IPS DF 6.9 (cell line): ENCODE measurements at regions not wholly inside any gene's neighbourhood (a gene's known extent, or its start where the extent isn't known, plus 50 kb on each side); places are given as distances from the start of the nearest gene placed in this dataset.

Source experiments
- DNase-seq: peaks from one replicate; pipeline ENCODE4 v3.0.0-alpha.2; 2013; ENCODE audit warnings: low read depth, low spot score
- H3K27ac ChIP-seq: one replicate; pipeline ENCODE4 v1.5.1; 2013; ENCODE audit warnings: low read length, control low read depth
- H3K27me3 ChIP-seq: 2 replicates; pipeline ENCODE4 v1.6.1; 2013; ENCODE audit warnings: mild to moderate bottlenecking, low read length; ENCODE audit not compliant: control insufficient read depth, insufficient read depth
- H3K36me3 ChIP-seq: 2 replicates; pipeline ENCODE4 v1.6.1; 2013; ENCODE audit warnings: low read length; ENCODE audit not compliant: control insufficient read depth, insufficient read depth
- H3K4me1 ChIP-seq: 2 replicates; pipeline ENCODE4 v1.6.1; 2013; ENCODE audit warnings: low read length; ENCODE audit not compliant: control insufficient read depth, insufficient read depth
- H3K4me3 ChIP-seq: 2 replicates; pipeline ENCODE4 v1.5.1; 2013; ENCODE audit warnings: mild to moderate bottlenecking, low read length
- H3K9me3 ChIP-seq: 2 replicates; pipeline ENCODE4 v1.6.1; 2013; ENCODE audit warnings: low read length, inconsistent platforms; ENCODE audit not compliant: control insufficient read depth, insufficient read depth
- WGBS: extraction: QIAGEN DNeasy Blood & Tissue Kit; methylation state at CpG from one replicate; pipeline ENCODE4 v1.1.7; 2013; ENCODE audit warnings: mixed read lengths, missing lambda C conversion rate; ENCODE audit not compliant: insufficient read length, insufficient coverage; 5-methylcytosine and 5-hydroxymethylcytosine counted together

DNA sequence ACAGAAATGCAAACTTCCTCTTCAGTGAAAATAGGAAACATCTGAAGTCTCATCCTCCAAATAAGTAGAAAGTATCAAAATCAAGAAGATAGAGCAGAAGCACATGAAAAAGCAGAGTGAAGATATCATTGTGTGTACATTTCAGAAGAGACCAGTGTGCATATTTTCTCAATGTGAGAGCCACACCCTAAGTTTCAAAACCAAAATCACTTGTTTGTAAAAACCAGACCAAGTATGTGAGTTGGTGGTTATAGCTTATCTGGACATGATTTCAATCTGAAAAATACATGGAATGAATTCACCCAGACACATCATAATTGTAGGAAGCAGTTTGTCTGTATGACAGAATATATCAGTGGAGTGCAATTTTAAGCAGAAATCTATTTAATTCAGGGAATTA, 536.0 kb downstream of the JRKL start:
- Histone ChIP-seq H3K9me3 (no peaks in the 10 kb centered on the region), H3K4me1 (no peaks in the 10 kb centered on the region), H3K4me3 (no peak overlapping the region), H3K27ac (no peak overlapping the region), H3K27me3 (no peaks in the 10 kb centered on the region), H3K36me3 (no peaks in the 10 kb centered on the region)
- no peak for DNase-seq

DNA sequence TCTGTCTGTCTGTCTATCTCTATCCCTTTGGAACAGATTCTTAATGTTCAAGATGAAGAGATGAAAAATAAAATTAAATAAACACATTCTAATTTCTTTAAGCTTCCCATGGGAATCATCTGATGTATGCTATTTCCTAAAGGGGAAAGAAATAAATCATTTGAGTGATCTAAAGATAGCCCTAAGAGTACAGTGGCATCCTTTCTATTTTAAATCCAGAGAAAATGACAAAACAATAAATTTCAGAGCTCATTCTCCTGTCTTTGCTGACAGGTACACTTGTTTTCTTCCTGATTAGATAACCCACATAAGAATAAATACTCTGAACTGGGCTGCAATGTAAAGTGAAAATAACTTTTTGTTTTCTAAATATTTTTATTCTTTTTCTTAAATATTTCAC, 550.4 kb downstream of the JRKL start:
- H3K27ac ChIP-seq, result no peak overlapping the region

DNA sequence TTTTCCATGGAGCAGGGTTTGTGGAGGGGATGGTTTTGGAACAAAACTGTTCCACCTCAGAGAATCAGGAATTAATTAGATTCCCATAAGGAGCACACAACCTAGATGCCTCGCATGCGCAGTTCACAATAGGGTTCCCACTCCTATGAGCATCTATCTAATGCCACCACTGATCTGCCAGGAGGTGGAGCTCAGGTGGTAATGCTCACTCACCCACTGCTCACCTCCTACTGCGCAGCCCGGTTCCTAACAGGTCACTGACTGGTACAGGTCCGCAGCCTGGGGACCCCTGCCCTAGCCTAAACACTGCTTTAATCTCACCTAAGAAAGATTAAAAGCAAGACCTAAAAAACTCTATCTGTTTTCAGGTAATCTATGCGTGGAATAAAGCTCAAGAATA, 553.0 kb downstream of the JRKL start:
- no peak for DNase-seq
- Histone ChIP-seq H3K4me1 (no peaks in the 10 kb centered on the region), H3K27ac (no peak overlapping the region), H3K36me3 (no peaks in the 10 kb centered on the region), H3K4me3 (no peak overlapping the region), H3K9me3 (no peaks in the 10 kb centered on the region), H3K27me3 (no peaks in the 10 kb centered on the region)
- WGBS, result no CpG with 5 or more reads among the region's 6 CpGs

More for the DNA sequence above, 550.4 kb downstream of the JRKL start:
- DNase-seq, result no peak
- Histone ChIP-seq H3K9me3 (no peaks in the 10 kb centered on the region), H3K4me1 (no peaks in the 10 kb centered on the region), H3K36me3 (no peaks in the 10 kb centered on the region), H3K4me3 (no peak overlapping the region), H3K27me3 (no peaks in the 10 kb centered on the region)

DNA sequence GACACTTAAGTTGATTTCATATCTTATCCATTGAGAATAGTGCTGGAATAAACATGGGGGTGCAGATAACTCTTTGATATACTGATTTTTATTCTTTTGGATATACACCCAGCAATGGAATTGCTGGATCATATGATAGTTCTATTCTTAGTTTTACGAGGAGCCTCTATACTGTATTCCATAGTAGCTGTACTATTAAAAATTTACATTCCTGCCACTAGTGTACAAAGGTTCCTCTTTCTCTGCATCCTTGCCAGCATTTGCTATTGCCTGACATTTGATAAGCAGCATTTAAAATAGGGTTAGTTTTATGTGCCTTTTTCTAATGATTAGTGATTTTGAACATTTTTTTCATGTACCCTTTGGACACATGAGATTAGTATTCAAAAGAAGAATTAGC, 554.2 kb downstream of the JRKL start:
- H3K4me3 ChIP-seq, result no peak overlapping the region
- no peak overlapping the region for H3K27ac ChIP-seq
- H3K36me3 ChIP-seq, result no peaks in the 10 kb centered on the region
- DNase-seq, result no peak
- no peaks in the 10 kb centered on the region for H3K4me1 ChIP-seq
- WGBS, result no CpG with 5 or more reads among the region's 1 CpG
- H3K9me3 ChIP-seq, result no peaks in the 10 kb centered on the region
- H3K27me3 ChIP-seq, result no peaks in the 10 kb centered on the region

DNA sequence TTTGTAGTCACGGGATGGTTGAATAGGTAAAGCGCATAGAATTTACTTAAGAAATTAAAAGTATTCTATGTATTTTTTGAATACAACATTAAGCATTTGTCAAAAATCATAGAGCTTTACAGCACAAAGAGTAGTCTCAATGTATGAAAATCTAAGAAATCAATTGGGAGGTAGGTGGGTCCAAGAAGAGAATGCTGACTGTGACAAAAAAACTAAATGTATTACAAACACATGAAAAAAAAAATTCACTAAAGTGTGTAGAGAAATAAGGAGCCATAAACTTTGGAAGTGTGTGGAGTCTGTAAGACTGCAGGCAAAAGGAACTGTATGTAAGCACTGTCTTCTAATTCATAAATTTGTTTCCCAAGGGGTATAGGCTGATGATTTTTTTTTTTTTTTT, 558.3 kb downstream of the JRKL start:
- DNase-seq, result no peak
- Histone ChIP-seq H3K27me3 (no peaks in the 10 kb centered on the region), H3K36me3 (no peaks in the 10 kb centered on the region), H3K4me3 (no peak overlapping the region), H3K4me1 (no peaks in the 10 kb centered on the region), H3K9me3 (no peaks in the 10 kb centered on the region), H3K27ac (no peak overlapping the region)
- no CpG with 5 or more reads among the region's 2 CpGs for WGBS

DNA sequence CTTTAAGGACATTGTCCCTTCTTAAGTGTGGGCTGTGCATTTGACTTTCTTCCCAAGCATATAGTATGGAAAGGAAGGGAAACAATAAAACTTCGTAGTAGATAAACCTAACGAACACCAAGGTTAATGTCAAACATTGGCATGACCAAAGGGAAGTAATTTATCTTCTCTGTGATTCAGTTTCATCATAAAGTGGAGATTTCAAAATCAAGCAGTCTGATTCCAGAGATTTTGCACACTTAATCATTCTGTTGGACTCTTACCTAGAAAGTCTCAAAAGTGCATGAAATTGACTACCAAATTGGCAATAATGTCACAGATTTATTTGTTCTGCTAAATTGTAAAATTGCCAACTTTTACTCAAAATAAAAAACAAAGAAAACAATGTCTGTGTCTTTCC, 559.7 kb downstream of the JRKL start:
- no peaks in the 10 kb centered on the region for H3K27me3 ChIP-seq
- H3K9me3 ChIP-seq, result no peaks in the 10 kb centered on the region
- no peaks in the 10 kb centered on the region for H3K4me1 ChIP-seq
- no peaks in the 10 kb centered on the region for H3K36me3 ChIP-seq
- DNase-seq, result no peak
- no peak overlapping the region for H3K4me3 ChIP-seq
- WGBS, result no CpG with 5 or more reads among the region's 2 CpGs
- H3K27ac ChIP-seq, result no peak overlapping the region

DNA sequence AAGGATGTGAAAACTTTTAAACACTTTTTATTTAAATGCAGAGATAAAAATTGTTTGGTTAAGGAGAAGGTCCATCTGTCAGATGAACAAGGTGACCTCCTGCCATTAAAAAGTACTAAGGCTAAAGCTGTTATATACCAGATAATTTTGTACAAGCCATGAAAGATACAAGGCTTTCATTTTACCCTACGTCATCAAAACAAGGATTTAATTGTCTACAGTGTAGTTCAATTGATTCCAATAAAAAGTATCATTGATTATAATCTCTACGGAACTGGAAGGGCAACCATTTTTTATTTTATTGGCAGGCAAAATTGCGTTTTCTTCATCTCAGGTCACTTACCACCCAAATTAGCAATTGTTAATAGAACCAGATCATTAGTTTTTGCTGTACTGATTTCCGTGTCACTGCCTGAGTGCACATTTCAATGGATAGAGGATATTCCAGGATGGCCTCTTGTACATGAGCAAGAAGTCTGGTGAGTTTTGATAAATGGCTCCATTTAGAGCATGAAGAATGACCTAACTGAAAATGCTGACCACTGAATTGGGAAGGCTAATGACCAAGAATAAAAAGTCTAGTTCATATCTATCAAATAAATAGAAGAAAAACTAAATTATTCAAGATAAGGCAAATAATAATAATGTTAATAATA, 564.9 kb downstream of the JRKL start:
- WGBS, result no CpG with 5 or more reads among the region's 4 CpGs
- H3K4me3 ChIP-seq, result no peak overlapping the region
- no peak for DNase-seq
- H3K36me3 ChIP-seq, result no peaks in the 10 kb centered on the region
- no peaks in the 10 kb centered on the region for H3K4me1 ChIP-seq
- no peaks in the 10 kb centered on the region for H3K9me3 ChIP-seq
- H3K27me3 ChIP-seq, result no peaks in the 10 kb centered on the region
- no peak overlapping the region for H3K27ac ChIP-seq

DNA sequence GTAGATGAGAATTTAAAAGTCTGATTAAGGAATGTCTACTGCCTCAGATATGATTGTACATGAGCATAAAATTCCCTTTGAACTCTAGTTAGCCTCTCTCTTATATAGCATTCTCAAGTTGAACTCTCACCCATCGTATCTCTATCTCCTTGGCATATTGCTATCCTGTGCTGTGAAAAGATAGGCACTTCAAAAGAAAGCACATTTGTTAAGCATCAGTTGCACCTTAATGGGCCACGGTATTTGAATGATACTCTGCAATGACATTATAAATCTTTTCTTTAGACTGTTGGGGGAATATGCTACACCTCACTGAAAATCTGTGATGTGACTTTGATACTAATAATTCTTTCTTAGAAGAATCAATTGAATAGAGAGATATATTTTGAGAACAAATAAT, 570.7 kb downstream of the JRKL start:
- no peak overlapping the region for H3K27ac ChIP-seq
- no peaks in the 10 kb centered on the region for H3K9me3 ChIP-seq
- no peaks in the 10 kb centered on the region for H3K36me3 ChIP-seq
- no peaks in the 10 kb centered on the region for H3K4me1 ChIP-seq
- H3K4me3 ChIP-seq, result no peak overlapping the region
- WGBS, result no CpG with 5 or more reads among the region's 2 CpGs
- no peaks in the 10 kb centered on the region for H3K27me3 ChIP-seq
- no peak for DNase-seq

DNA sequence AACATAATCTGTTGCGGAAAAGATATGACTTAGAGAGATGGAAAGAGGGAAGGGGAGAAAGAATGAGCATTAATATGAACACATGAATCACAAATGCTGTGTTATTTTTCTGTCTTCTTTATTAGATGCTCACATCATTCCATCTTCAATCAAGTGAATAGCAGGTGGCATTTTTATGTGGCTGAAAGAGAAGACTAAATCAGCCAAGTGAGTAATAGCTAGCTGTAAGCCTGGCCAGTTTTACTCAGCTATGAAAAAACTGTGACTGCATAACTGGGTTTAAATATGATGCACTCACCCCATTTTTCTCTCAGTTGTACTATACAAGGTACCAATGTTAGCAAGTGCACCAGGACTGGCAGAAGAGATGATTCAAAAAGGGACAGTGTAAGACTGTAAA, 571.1 kb downstream of the JRKL start:
- Histone ChIP-seq H3K9me3 (no peaks in the 10 kb centered on the region), H3K4me1 (no peaks in the 10 kb centered on the region), H3K36me3 (no peaks in the 10 kb centered on the region), H3K27ac (no peak overlapping the region), H3K27me3 (no peaks in the 10 kb centered on the region), H3K4me3 (no peak overlapping the region)
- DNase-seq, result no peak
- no CpG with 5 or more reads among the region's 1 CpG for WGBS

DNA sequence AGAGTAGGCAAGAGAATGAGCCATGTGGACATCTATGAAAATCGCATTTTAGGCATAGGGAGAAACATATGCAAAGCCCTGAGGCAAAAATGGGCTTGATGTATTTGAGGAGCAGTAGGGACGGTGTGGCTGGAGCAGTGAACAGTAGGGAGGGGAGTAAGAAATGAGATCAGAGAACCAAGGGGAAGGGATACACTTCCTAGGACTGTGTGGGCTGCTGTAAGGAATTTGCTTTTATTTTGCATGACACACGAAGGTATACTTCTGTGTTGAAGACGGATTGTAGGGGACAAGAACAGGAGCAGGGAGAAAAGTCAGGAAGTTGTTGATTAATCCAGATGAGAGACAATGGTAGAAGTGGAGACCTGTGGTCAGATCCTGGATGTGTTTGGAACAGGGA, 572.1 kb downstream of the JRKL start:
- Histone ChIP-seq H3K27ac (no peak overlapping the region), H3K9me3 (no peaks in the 10 kb centered on the region), H3K36me3 (no peaks in the 10 kb centered on the region), H3K4me1 (no peaks in the 10 kb centered on the region), H3K4me3 (no peak overlapping the region), H3K27me3 (no peaks in the 10 kb centered on the region)
- no peak for DNase-seq
- no CpG with 5 or more reads among the region's 4 CpGs for WGBS

DNA sequence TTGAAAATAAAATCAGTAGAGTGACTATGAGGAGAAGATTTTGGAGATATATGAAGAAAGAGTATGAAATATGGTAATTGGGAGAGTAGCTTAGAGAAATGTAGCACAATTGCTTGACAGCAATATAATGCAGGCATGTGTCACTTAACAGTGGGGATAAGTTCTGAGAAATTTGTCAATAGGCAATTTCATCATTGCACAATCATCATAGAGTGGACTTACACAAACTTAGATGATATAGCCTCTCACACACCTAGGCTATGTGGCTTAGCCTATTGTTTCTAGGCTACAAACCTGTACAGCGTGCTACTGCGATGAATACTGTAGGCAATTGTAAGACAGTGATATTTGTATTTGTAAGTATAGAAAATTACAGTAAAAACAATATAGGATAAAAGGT, 573.6 kb downstream of the JRKL start:
- Histone ChIP-seq H3K36me3 (no peaks in the 10 kb centered on the region), H3K27ac (no peak overlapping the region), H3K4me3 (no peak overlapping the region), H3K9me3 (no peaks in the 10 kb centered on the region), H3K4me1 (no peaks in the 10 kb centered on the region), H3K27me3 (no peaks in the 10 kb centered on the region)
- DNase-seq, result no peak
- WGBS, result no CpG with 5 or more reads among the region's 2 CpGs
